SK-N-SH (cell line): ENCODE measurements at regions not wholly inside any gene's neighbourhood (a gene's known extent, or its start where the extent isn't known, plus 50 kb on each side); places are given as distances from the start of the nearest gene placed in this dataset.
"Not testable (repeated sequence)": the region's sequence is repeated elsewhere in the genome, so short reads cannot be mapped to it uniquely, and the experiment has no call there.

Experiments
- CTCF ChIA-PET: fragments of 300-600, 350-600 bp; formaldehyde crosslinking; extraction: SDS; loops from one replicate; lab custom pipeline; 2021; lab: Yijun Ruan, JAX
- POLR2A ChIA-PET: fragments of 350-600 bp; sonication (Branson Sonifier 250); formaldehyde crosslinking; extraction: SDS; loops from one replicate; lab custom pipeline; 2020; ENCODE audit warnings: antibody characterized with exemption, inconsistent platforms; lab: Yijun Ruan, JAX
- DNase-seq: peaks from one replicate; pipeline ENCODE4 v3.0.0; 2012
- H2AFZ ChIP-seq: fragments of 200-600 bp; sonication (generic); 2 replicates; pipeline ENCODE4 v1.8.1; 2016; ENCODE audit warnings: antibody characterized with exemption, mild to moderate bottlenecking, low read depth
- H3F3A ChIP-seq: fragments of 200-600 bp; sonication (generic); replicated peaks from 2 replicates; pipeline ENCODE3; 2016; ENCODE audit warnings: antibody characterized with exemption, mild to moderate bottlenecking; ENCODE audit not compliant: insufficient read depth
- H3K27ac ChIP-seq, 2 experiments: fragments of 200-500 bp in 1 of 2; fragments of 200-600 bp in 1 of 2; sonication (Bioruptor generic) in 1 of 2; sonication (generic), shearing (Covaris generic) in 1 of 2; 2 replicates each; pipeline versions ENCODE4 v1.5.1 to v1.6.1; 2014 to 2016; ENCODE audit warnings: low read depth in 2 of 2, inconsistent platforms in 1 of 2, low read length in 1 of 2, mild to moderate bottlenecking in 1 of 2, mixed read lengths in 1 of 2
- H3K27me3 ChIP-seq: fragments of 200-600 bp; sonication (generic), shearing (Covaris generic); 2 replicates; pipeline ENCODE4 v1.6.1; 2016; ENCODE audit warnings: mixed run types; ENCODE audit not compliant: insufficient read depth
- H3K36me3 ChIP-seq, 2 experiments: fragments of 200-500 bp in 1 of 2; fragments of 200-600 bp in 1 of 2; sonication (Bioruptor generic) in 1 of 2; sonication (generic) in 1 of 2; replicated peaks in 1 of 2; 2 replicates each; pipeline versions ENCODE3 to v1.5.1; 2014 to 2016; ENCODE audit warnings: low read length in 1 of 2, mild to moderate bottlenecking in 1 of 2; ENCODE audit not compliant: insufficient read depth in 2 of 2, control insufficient read depth in 1 of 2
- H3K4me1 ChIP-seq, 2 experiments: fragments of 200-500 bp in 1 of 2; fragments of 200-600 bp in 1 of 2; sonication (Bioruptor generic) in 1 of 2; sonication (generic), shearing (Covaris generic) in 1 of 2; 2 replicates each; pipeline versions ENCODE4 v1.5.1 to v1.6.1; 2014 to 2016; ENCODE audit warnings: low read depth in 1 of 2, low read length in 1 of 2, mixed run types in 1 of 2; ENCODE audit not compliant: insufficient read depth in 2 of 2, control insufficient read depth in 1 of 2
- H3K4me2 ChIP-seq: fragments of 200-600 bp; sonication (generic), shearing (Covaris generic); 2 replicates; pipeline ENCODE4 v1.6.1; 2017; ENCODE audit warnings: mixed run types
- H3K4me3 ChIP-seq, 2 experiments: fragments of 200-500 bp in 1 of 2; fragments of 200-600 bp in 1 of 2; sonication (Bioruptor generic) in 1 of 2; sonication (generic), shearing (Covaris generic) in 1 of 2; 2 replicates each; pipeline versions ENCODE4 v1.5.1 to v1.8.1; 2014 to 2016; ENCODE audit warnings: low read depth in 2 of 2, inconsistent platforms in 1 of 2, low read length in 1 of 2, mild to moderate bottlenecking in 1 of 2, mixed read lengths in 1 of 2, moderate library complexity in 1 of 2
- H3K79me2 ChIP-seq: fragments of 200-600 bp; sonication (generic); 2 replicates; pipeline ENCODE4 v1.8.1; 2017; ENCODE audit warnings: mild to moderate bottlenecking; ENCODE audit not compliant: insufficient read depth
- H3K9ac ChIP-seq: fragments of 200-600 bp; sonication (generic); 2 replicates; pipeline ENCODE4 v1.6.1; 2017; ENCODE audit warnings: mixed run types
- H3K9me2 ChIP-seq: fragments of 200-600 bp; sonication (generic); 2 replicates; pipeline ENCODE4 v1.6.1; 2017; ENCODE audit warnings: mixed run types
- H3K9me3 ChIP-seq: fragments of 200-600 bp; sonication (generic); 2 replicates; pipeline ENCODE4 v1.6.1; 2017; ENCODE audit warnings: mixed run types, mild to moderate bottlenecking, moderate library complexity
- H4K20me1 ChIP-seq: fragments of 200-600 bp; sonication (generic); 2 replicates; pipeline ENCODE4 v1.6.1; 2017; ENCODE audit warnings: mild to moderate bottlenecking, mixed run types; ENCODE audit not compliant: insufficient read depth
- EP300 ChIP-seq, 2 experiments: IDR thresholded peaks; 2 replicates each; pipeline versions ENCODE4 v1.4.0 to v1.6.1; 2012; ENCODE audit warnings: borderline replicate concordance in 1 of 2, low read depth in 1 of 2, low read length in 1 of 2
- EZH2phosphoT487 ChIP-seq: fragments of 200-600 bp; sonication (generic); IDR thresholded peaks from 2 replicates; pipeline ENCODE4 v1.6.1; 2017; ENCODE audit warnings: low read depth, mixed run types, mild to moderate bottlenecking, antibody characterized with exemption, moderate library complexity, borderline replicate concordance
- GABPA ChIP-seq: IDR thresholded peaks from 2 replicates; pipeline ENCODE4 v1.4.0; 2012; ENCODE audit warnings: low read depth, mild to moderate bottlenecking
- GATA2 ChIP-seq: sonication (generic); formaldehyde crosslinking; IDR thresholded peaks from 2 replicates; pipeline ENCODE4 v1.5.0; 2020; ENCODE audit warnings: mild to moderate bottlenecking, missing genetic modification reagents
- MEF2A ChIP-seq: IDR thresholded peaks from 2 replicates; pipeline ENCODE4 v1.4.0; 2012; ENCODE audit warnings: low read depth, borderline replicate concordance
- RAD21 ChIP-seq: IDR thresholded peaks from 2 replicates; pipeline ENCODE4 v1.6.1; 2012; ENCODE audit warnings: mild to moderate bottlenecking, low read length
- YY1 ChIP-seq: IDR thresholded peaks from 2 replicates; pipeline ENCODE4 v1.4.0; 2012; ENCODE audit warnings: low read depth, mild to moderate bottlenecking
- whole genome bisulfite sequencing: methylation state at CpG from one replicate; pipeline ENCODE4 v1.1.6; 2017; ENCODE audit warnings: low lambda C conversion rate; 5-methylcytosine and 5-hydroxymethylcytosine counted together
- TF ChIP-seq, protein P1 (sequence below): fragments of 200-600 bp; sonication (generic); IDR thresholded peaks from 2 replicates; pipeline ENCODE4 v1.6.1; 2017; ENCODE audit warnings: antibody characterized with exemption, mild to moderate bottlenecking, moderate library complexity
- TF ChIP-seq, protein P2 (sequence below): fragments of 150-350 bp; IDR thresholded peaks from 2 replicates; pipeline ENCODE4 v1.6.1; 2017; ENCODE audit warnings: antibody characterized with exemption, low read length, low read depth, borderline replicate concordance
- TF ChIP-seq, protein P3 (sequence below): fragments of 150-350 bp; IDR thresholded peaks from 2 replicates; pipeline ENCODE4 v1.6.1; 2016; ENCODE audit warnings: mild to moderate bottlenecking, low read depth, low read length

DNA sequence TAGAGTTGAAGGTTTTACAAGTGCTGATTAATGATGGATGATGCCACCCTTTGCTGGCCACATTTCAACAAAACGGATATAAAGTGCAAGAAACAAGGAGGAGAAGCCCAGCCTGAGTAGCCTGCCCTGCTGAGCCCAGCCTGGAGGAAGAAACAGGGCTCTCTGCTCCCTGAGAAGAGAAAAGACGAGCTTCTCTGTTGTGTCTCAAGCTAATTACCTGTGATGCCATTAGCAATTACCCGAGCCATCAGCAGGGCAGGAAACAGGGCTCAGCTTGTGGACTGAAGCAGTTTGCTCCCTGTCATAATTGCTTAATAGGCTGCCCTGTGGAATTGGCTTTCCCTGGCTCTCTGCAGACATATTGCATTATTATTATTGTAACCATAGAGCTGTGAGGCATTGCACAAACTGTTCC is 709.3 kb upstream of the AUTS2 start (continued):
- TF ChIP-seq EZH2phosphoT487 (no peak), YY1 (no peak), MEF2A (no peak), GATA2 (CRISPR knock-in tag) (peak; percentile 79)

DNA sequence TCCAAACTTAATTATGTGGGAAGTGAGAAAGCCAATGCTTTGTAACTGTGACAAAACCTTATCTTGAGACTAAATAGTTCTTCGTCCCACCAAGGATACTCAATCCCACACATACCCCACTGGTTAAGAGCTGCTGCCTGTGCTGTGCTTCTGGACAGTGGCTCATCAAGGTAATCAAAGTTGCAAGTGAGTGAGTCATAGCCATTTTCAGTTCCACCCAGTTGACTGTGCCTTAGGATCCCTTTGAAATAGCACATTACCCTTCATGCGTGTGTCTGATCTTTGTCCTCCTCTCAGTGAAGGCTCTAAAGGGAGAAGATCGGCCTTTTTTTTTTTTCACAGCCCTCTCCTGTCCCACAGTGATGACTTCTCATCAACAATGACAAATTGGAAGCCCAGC is 706.0 kb upstream of the AUTS2 start:
- Histone ChIP-seq H3K4me2 (no peak overlapping the region), H3F3A (no peaks in the 10 kb centered on the region), H3K4me3 (no peak overlapping the region), H2AFZ (no peak overlapping the region), H3K9me3 (no peaks in the 10 kb centered on the region), H3K9ac (no peak overlapping the region), H3K27ac (no peak overlapping the region), H3K36me3 (no peaks in the 10 kb centered on the region), H4K20me1 (no peaks in the 10 kb centered on the region), H3K27me3 (no peaks in the 10 kb centered on the region), H3K9me2 (no peaks in the 10 kb centered on the region), H3K4me1 (peaks cover 0 to 4% of the 10 kb centered on the region in 2 experiments; a peak in 3 of 4 replicates), H3K79me2 (no peaks in the 10 kb centered on the region)
- no peak for TF ChIP-seq EZH2phosphoT487
- no peak for TF ChIP-seq GABPA
- ChIA-PET POLR2A (interaction anchor here (0.7 kb wide), 1 partner anchor 1026 kb away, joined by 3 read pairs; no protein-coding TSS in a partner anchor), CTCF (no interaction called here)
- 53% methylated on average over 3 of the region's 3 CpGs for WGBS
- no peak for DNase-seq

DNA sequence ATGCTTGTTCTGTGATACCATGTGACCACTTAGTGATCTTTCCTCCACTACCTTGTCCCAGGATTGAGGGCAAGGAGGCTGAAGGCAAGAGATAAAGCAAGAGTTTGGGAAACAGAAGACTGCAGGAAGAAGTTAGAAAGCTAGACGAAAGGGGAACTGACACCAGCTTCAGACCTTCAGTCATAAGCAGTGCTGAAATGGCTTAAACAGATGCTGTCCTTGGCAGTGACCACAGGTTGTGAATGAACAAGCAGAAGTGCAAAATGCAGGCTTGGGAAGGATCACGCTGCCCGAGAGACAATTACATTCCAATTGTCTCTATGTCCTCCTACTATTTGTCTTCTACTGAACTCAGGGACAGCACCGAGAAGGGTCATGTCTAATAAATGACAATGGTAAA is 704.9 kb upstream of the AUTS2 start:
- ChIA-PET POLR2A (no interaction called here), CTCF (no interaction called here)
- Histone ChIP-seq H3F3A (no peaks in the 10 kb centered on the region), H3K9ac (no peak overlapping the region), H3K79me2 (no peaks in the 10 kb centered on the region), H3K4me2 (no peak overlapping the region), H3K9me3 (no peaks in the 10 kb centered on the region), H3K27ac (no peak overlapping the region), H3K27me3 (no peaks in the 10 kb centered on the region), H2AFZ (no peak overlapping the region), H3K4me1 (peaks cover 0 to 4% of the 10 kb centered on the region in 2 experiments; a peak in 3 of 4 replicates), H3K36me3 (no peaks in the 10 kb centered on the region), H3K9me2 (no peaks in the 10 kb centered on the region), H4K20me1 (no peaks in the 10 kb centered on the region), H3K4me3 (no peak overlapping the region)
- WGBS = 49% methylated on average over 4 of the region's 4 CpGs
- DNase-seq = no peak
- TF ChIP-seq, protein P1, sequence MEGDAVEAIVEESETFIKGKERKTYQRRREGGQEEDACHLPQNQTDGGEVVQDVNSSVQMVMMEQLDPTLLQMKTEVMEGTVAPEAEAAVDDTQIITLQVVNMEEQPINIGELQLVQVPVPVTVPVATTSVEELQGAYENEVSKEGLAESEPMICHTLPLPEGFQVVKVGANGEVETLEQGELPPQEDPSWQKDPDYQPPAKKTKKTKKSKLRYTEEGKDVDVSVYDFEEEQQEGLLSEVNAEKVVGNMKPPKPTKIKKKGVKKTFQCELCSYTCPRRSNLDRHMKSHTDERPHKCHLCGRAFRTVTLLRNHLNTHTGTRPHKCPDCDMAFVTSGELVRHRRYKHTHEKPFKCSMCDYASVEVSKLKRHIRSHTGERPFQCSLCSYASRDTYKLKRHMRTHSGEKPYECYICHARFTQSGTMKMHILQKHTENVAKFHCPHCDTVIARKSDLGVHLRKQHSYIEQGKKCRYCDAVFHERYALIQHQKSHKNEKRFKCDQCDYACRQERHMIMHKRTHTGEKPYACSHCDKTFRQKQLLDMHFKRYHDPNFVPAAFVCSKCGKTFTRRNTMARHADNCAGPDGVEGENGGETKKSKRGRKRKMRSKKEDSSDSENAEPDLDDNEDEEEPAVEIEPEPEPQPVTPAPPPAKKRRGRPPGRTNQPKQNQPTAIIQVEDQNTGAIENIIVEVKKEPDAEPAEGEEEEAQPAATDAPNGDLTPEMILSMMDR = no peak
- TF ChIP-seq, protein P2, sequence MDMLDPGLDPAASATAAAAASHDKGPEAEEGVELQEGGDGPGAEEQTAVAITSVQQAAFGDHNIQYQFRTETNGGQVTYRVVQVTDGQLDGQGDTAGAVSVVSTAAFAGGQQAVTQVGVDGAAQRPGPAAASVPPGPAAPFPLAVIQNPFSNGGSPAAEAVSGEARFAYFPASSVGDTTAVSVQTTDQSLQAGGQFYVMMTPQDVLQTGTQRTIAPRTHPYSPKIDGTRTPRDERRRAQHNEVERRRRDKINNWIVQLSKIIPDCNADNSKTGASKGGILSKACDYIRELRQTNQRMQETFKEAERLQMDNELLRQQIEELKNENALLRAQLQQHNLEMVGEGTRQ = no peak
- TF ChIP-seq GATA2 (CRISPR knock-in tag) (no peak), EZH2phosphoT487 (no peak), EP300 (IDR thresholded peaks at IDR 0.05; ENCODE audit: borderline replicate concordance in 1 of 2, low read depth in 1 of 2, low read length in 1 of 2) (no peak), RAD21 (no peak)
- TF ChIP-seq, protein P3, sequence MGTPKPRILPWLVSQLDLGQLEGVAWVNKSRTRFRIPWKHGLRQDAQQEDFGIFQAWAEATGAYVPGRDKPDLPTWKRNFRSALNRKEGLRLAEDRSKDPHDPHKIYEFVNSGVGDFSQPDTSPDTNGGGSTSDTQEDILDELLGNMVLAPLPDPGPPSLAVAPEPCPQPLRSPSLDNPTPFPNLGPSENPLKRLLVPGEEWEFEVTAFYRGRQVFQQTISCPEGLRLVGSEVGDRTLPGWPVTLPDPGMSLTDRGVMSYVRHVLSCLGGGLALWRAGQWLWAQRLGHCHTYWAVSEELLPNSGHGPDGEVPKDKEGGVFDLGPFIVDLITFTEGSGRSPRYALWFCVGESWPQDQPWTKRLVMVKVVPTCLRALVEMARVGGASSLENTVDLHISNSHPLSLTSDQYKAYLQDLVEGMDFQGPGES = no peak

DNA sequence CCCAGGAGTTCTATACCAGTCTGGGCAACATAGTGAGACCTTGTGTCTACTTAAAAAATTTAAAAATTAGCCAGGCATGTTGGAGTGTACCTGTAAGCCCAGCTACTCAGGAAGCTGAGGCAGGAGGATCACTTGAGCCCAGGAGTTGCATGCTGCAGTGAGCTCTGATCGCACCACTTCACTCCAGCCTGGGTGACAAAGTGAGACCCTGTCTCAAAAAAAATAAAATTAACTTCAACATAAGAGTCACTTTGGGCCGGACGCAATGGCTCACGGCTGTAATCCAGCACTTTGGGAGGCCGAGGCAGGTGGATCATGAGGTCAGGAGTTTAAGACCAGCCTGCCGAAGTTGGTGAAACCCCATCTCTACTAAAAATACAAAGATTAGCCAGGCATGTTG is 699.1 kb upstream of the AUTS2 start:
- H3K27me3 ChIP-seq, H3K79me2 ChIP-seq, H3K4me2 ChIP-seq, H4K20me1 ChIP-seq, H3K4me3 ChIP-seq, CTCF ChIA-PET, H3K9me2 ChIP-seq, H3K9me3 ChIP-seq, H2AFZ ChIP-seq, H3K36me3 ChIP-seq, H3K27ac ChIP-seq, H3K9ac ChIP-seq, H3K4me1 ChIP-seq, POLR2A ChIA-PET, H3F3A ChIP-seq, DNase-seq: not testable (repeated sequence)
- WGBS = 75% methylated on average over 6 of the region's 6 CpGs
